ENCODE measurements at regions not wholly inside any gene's neighbourhood (a gene's known extent, or its start where the extent isn't known, plus 50 kb on each side); places are given as distances from the start of the nearest gene placed in this dataset.
"Not testable (repeated sequence)": the region's sequence is repeated elsewhere in the genome, so short reads cannot be mapped to it uniquely, and the experiment has no call there.

- in situ Hi-C loops (cut with MboI) = not testable (repeated sequence)
These were observed 63.4 kb downstream of the GOLGA8B start for GRCh38 chr15:34520010-34520409.

GRCh38 chr15:34514251-34514670, 69.2 kb downstream of the GOLGA8B start:
- peak overlapping the region; percentile 68 for H3K4me3 ChIP-seq
- ChIA-PET RAD21 (ENCODE audit: unreplicated experiment) (no interaction called here), POLR2A (no interaction called here), CTCF (interaction anchor here (1.2 to 1.5 kb wide), 2 partner anchors 8 to 73 kb away, joined by 3 to 13 read pairs; no protein-coding TSS in a partner anchor), SMC1A (ENCODE audit: uncharacterized antibody, unreplicated experiment) (no interaction called here)
- no peaks in the 10 kb centered on the region for H3K36me3 ChIP-seq (ENCODE audit: control insufficient read depth in 2 of 2, insufficient read depth in 2 of 2, low read length in 1 of 2)
- H3K27ac ChIP-seq (ENCODE audit: control insufficient read depth, insufficient read depth) = no peak overlapping the region
- in situ Hi-C loops (cut with MboI) (no loop called here), intact Hi-C loops (cut with micrococcal nuclease; ENCODE audit: unreplicated experiment) (no loop called here)
- no peaks in the 10 kb centered on the region for H3K79me2 ChIP-seq (ENCODE audit: control insufficient read depth, insufficient read depth, low read length)
- peak overlapping the region; percentile 89 for H3K4me2 ChIP-seq (ENCODE audit: control insufficient read depth, insufficient read depth)
- H4K20me1 ChIP-seq (ENCODE audit: control insufficient read depth, insufficient read depth) = no peaks in the 10 kb centered on the region
- no peaks in the 10 kb centered on the region for H3K9me3 ChIP-seq (replicated peaks; ENCODE audit: control insufficient read depth, insufficient read depth, low read length)
- no TSS peak for BruUV-seq (replicated peaks)
- H3K27me3 ChIP-seq (replicated peaks in 1 of 2; ENCODE audit: control insufficient read depth in 2 of 2, insufficient read depth in 2 of 2, low read length in 1 of 2) = peaks cover 0 to 2% of the 10 kb centered on the region in 2 experiments; a peak in 2 of 4 replicates
- no peak for DNase-seq (ENCODE audit: low read depth, low spot score)
- peak; percentile 76 for ATAC-seq
- 3% methylated on average over 37 of the region's 39 CpGs for WGBS (ENCODE audit: insufficient coverage, insufficient replicate concordance, low lambda C conversion rate, missing lambda C conversion rate)
- FAIRE-seq = no peak
- peak overlapping the region; percentile 24 for H3K9ac ChIP-seq (ENCODE audit: control insufficient read depth, insufficient read depth, low read length)
- peaks cover 10% of the 10 kb centered on the region for H3K4me1 ChIP-seq (ENCODE audit: control insufficient read depth, insufficient read depth, low read length)
- H2AFZ ChIP-seq (ENCODE audit: control insufficient read depth, low read depth, low read length) = peak overlapping the region; percentile 68
- no peak for TF ChIP-seq RBBP5 (conservative IDR thresholded peaks at IDR 0.05)
- 0 out of 6 replicates have a peak, but pooled peaks of 1 of the 3 experiments have one; percentile 2 for TF ChIP-seq CTCF (IDR thresholded peaks at IDR 0.05 in 2 of 3, conservative IDR thresholded peaks at IDR 0.05 in 1 of 3; ENCODE audit: control insufficient read depth in 2 of 3, extremely low read depth in 1 of 3, insufficient read depth in 1 of 3, low read depth in 3 of 3, low read length in 3 of 3)
- TF ChIP-seq PAX8 (IDR thresholded peaks at IDR 0.05) = no peak
- no peak for TF ChIP-seq ZBED1 (IDR thresholded peaks at IDR 0.05; ENCODE audit: borderline replicate concordance)
- TF ChIP-seq NKRF (conservative IDR thresholded peaks at IDR 0.05) = 0 out of 2 replicates have a peak, but pooled peaks have one; percentile 3
- TF ChIP-seq EGR1 (IDR thresholded peaks at IDR 0.05; ENCODE audit: borderline replicate concordance in 1 of 2, low read depth in 2 of 2, low read length in 2 of 2) = no peak
- TF ChIP-seq TARDBP (IDR thresholded peaks at IDR 0.05; ENCODE audit: borderline replicate concordance) = no peak
- TF ChIP-seq HSF1 (IDR thresholded peaks at IDR 0.05; ENCODE audit: low read depth, low read length) = no peak
- no peak for TF ChIP-seq SMAD5 (IDR thresholded peaks at IDR 0.05; ENCODE audit: low read depth)
- no peak for TF ChIP-seq RELA (IDR thresholded peaks at IDR 0.05; ENCODE audit: borderline replicate concordance, partially characterized antibody)

More at GRCh38 chr15:34520010-34520409, 63.4 kb downstream of the GOLGA8B start:
- DNase-seq (ENCODE audit: low read depth, low spot score); H3K4me3 ChIP-seq; FAIRE-seq; H3K27me3 ChIP-seq (replicated peaks in 1 of 2; ENCODE audit: control insufficient read depth in 2 of 2, insufficient read depth in 2 of 2, low read length in 1 of 2); POLR2A ChIA-PET; H3K4me2 ChIP-seq (ENCODE audit: control insufficient read depth, insufficient read depth); ATAC-seq; H4K20me1 ChIP-seq (ENCODE audit: control insufficient read depth, insufficient read depth); H3K36me3 ChIP-seq (ENCODE audit: control insufficient read depth in 2 of 2, insufficient read depth in 2 of 2, low read length in 1 of 2); H3K9ac ChIP-seq (ENCODE audit: control insufficient read depth, insufficient read depth, low read length); H3K79me2 ChIP-seq (ENCODE audit: control insufficient read depth, insufficient read depth, low read length); H3K9me3 ChIP-seq (replicated peaks; ENCODE audit: control insufficient read depth, insufficient read depth, low read length); BruUV-seq (replicated peaks); H3K27ac ChIP-seq (ENCODE audit: control insufficient read depth, insufficient read depth); H2AFZ ChIP-seq (ENCODE audit: control insufficient read depth, low read depth, low read length): not testable (repeated sequence)
- CTCF ChIA-PET = interaction anchor here (0.7 to 1.1 kb wide), 2 partner anchors 65 to 67 kb away, joined by 4 read pairs; no protein-coding TSS in a partner anchor
- RAD21 ChIA-PET (ENCODE audit: unreplicated experiment) = interaction anchor here (1.2 kb wide), 1 partner anchor 68 kb away, joined by 4 read pairs; no protein-coding TSS in a partner anchor
- intact Hi-C loops (cut with micrococcal nuclease; ENCODE audit: unreplicated experiment) = loop anchor here (10.0 kb wide), 1 partner anchor 65 kb away; the partner anchor contains the start of gene GOLGA8B
- SMC1A ChIA-PET (ENCODE audit: uncharacterized antibody, unreplicated experiment) = interaction anchor here (0.6 kb wide), 1 partner anchor 61 kb away, joined by 3 read pairs; no protein-coding TSS in a partner anchor
- WGBS (ENCODE audit: insufficient coverage, insufficient replicate concordance, low lambda C conversion rate, missing lambda C conversion rate) = 49% methylated on average over 7 of the region's 7 CpGs
- peaks cover 10% of the 10 kb centered on the region for H3K4me1 ChIP-seq (ENCODE audit: control insufficient read depth, insufficient read depth, low read length)
